Endothelial cell of umbilical vein (primary cell): ENCODE measurements at regions not wholly inside any gene's neighbourhood (a gene's known extent, or its start where the extent isn't known, plus 50 kb on each side); places are given as distances from the start of the nearest gene placed in this dataset.

Source experiments
- BruUV-seq: library from RNA; stranded (reverse); fragments of 400-500 nt; replicated peaks from 2 replicates; lab custom pipeline; 2021; lab: Mats Ljungman, UMichigan
- CTCF ChIA-PET: fragments of 300-600, 350-600 bp; sonication (Branson Sonifier 250); formaldehyde crosslinking; loops from one replicate; lab custom pipeline; 2021; ENCODE audit warnings: antibody characterized with exemption, inconsistent platforms; lab: Charles Lee
- POLR2A ChIA-PET: fragments of 300-600, 350-600 bp; sonication (Branson Sonifier 250); formaldehyde crosslinking; loops from one replicate; lab custom pipeline; 2021; ENCODE audit warnings: antibody characterized with exemption, inconsistent platforms; lab: Charles Lee
- DNase-seq: peaks from one replicate; pipeline ENCODE4 v3.0.0-alpha.2; 2011; ENCODE audit warnings: low read depth, low spot score
- FAIRE-seq: peaks from 2 replicates; lab custom pipeline; 2011; peaks lifted over from hg19 to GRCh38; lab: Jason Lieb, UNC
- H2AFZ ChIP-seq: 2 replicates; pipeline ENCODE4 v1.6.0; 2012; ENCODE audit warnings: low read depth, low read length, control low read depth, inconsistent platforms
- H3K27ac ChIP-seq: 2 replicates; pipeline ENCODE4 v1.5.1; 2011; ENCODE audit warnings: low read depth, mild to moderate bottlenecking, control low read depth, low read length, moderate library complexity; ENCODE audit not compliant: insufficient read depth
- H3K27me3 ChIP-seq, 2 experiments: 2 replicates each; pipeline versions ENCODE4 v1.6.0 to v1.6.1; 2011; ENCODE audit warnings: low read length in 2 of 2, mixed read lengths in 1 of 2; ENCODE audit not compliant: control insufficient read depth in 2 of 2, insufficient read depth in 2 of 2
- H3K36me3 ChIP-seq, 2 experiments: 2 replicates in 1 of 2; 3 replicates in 1 of 2; pipeline ENCODE4 v1.5.1; 2011; ENCODE audit warnings: low read length in 2 of 2, mild to moderate bottlenecking in 1 of 2, moderate library complexity in 1 of 2; ENCODE audit not compliant: control insufficient read depth in 2 of 2, insufficient read depth in 2 of 2; ENCODE audit errors: extremely low read depth in 1 of 2
- H3K4me1 ChIP-seq: 3 replicates; pipeline ENCODE4 v1.5.1; 2011; ENCODE audit warnings: mild to moderate bottlenecking, low read length; ENCODE audit not compliant: control insufficient read depth, insufficient read depth; ENCODE audit errors: extremely low read depth
- H3K4me2 ChIP-seq: 2 replicates; pipeline ENCODE4 v1.6.1; 2011; ENCODE audit warnings: low read length, control low read depth, mixed read lengths; ENCODE audit not compliant: insufficient read depth
- H3K4me3 ChIP-seq, 3 experiments: fragments of 200-600 bp in 1 of 3; sonication (generic), shearing (Covaris generic) in 1 of 3; replicated peaks in 1 of 3; 2 replicates each; pipeline ENCODE4 v1.5.1; 2011 to 2016; ENCODE audit warnings: control low read depth in 3 of 3, low read length in 3 of 3, mild to moderate bottlenecking in 2 of 3, inconsistent platforms in 1 of 3, low read depth in 1 of 3, moderate library complexity in 1 of 3; ENCODE audit not compliant: insufficient read depth in 1 of 3
- H3K79me2 ChIP-seq: 2 replicates; pipeline ENCODE4 v1.6.0; 2012; ENCODE audit warnings: low read length, inconsistent platforms; ENCODE audit not compliant: control insufficient read depth, insufficient read depth
- H3K9ac ChIP-seq: replicated peaks from 2 replicates; pipeline ENCODE3; 2011; ENCODE audit warnings: low read length, control low read depth; ENCODE audit not compliant: insufficient read depth; ENCODE audit errors: extremely low read depth
- H3K9me1 ChIP-seq: replicated peaks from 3 replicates; pipeline ENCODE4 v1.6.0; 2011; ENCODE audit warnings: mild to moderate bottlenecking, low read length; ENCODE audit not compliant: control insufficient read depth, insufficient read depth; ENCODE audit errors: extremely low read depth
- H3K9me3 ChIP-seq: replicated peaks from 2 replicates; pipeline ENCODE4 v1.5.1; 2012; ENCODE audit warnings: low read length, inconsistent platforms; ENCODE audit not compliant: control insufficient read depth, insufficient read depth
- H4K20me1 ChIP-seq: replicated peaks from 2 replicates; pipeline ENCODE3; 2011; ENCODE audit warnings: mild to moderate bottlenecking, low read length; ENCODE audit not compliant: control insufficient read depth, insufficient read depth; ENCODE audit errors: extremely low read depth
- CTCF ChIP-seq, 2 donors: IDR thresholded peaks; 1 replicate in 1 of 2; 2 replicates in 1 of 2; pipeline ENCODE4 v1.5.1; 2011; ENCODE audit warnings: low read length in 2 of 2, mild to moderate bottlenecking in 2 of 2, moderate library complexity in 2 of 2, control low read depth in 1 of 2, inconsistent platforms in 1 of 2, low read depth in 1 of 2; ENCODE audit not compliant: insufficient read depth in 1 of 2; ENCODE audit errors: extremely low read depth in 1 of 2
- EZH2 ChIP-seq: IDR thresholded peaks from 2 replicates; pipeline ENCODE4 v1.6.1; 2012; ENCODE audit warnings: borderline replicate concordance, low read depth, mild to moderate bottlenecking, moderate library complexity, low read length, inconsistent platforms; ENCODE audit not compliant: severe bottlenecking
- FOS ChIP-seq: IDR thresholded peaks from 2 replicates; pipeline ENCODE4 v1.6.1; 2011; ENCODE audit warnings: mild to moderate bottlenecking, low read length, moderate library complexity, borderline replicate concordance; ENCODE audit not compliant: insufficient read depth
- GATA2 ChIP-seq: IDR thresholded peaks from 2 replicates; pipeline ENCODE4 v1.7.0; 2011; ENCODE audit warnings: low read depth, mild to moderate bottlenecking, moderate library complexity, mixed read lengths, low read length; ENCODE audit not compliant: insufficient read length, insufficient read depth
- JUN ChIP-seq: IDR thresholded peaks from 2 replicates; pipeline ENCODE4 v1.6.1; 2011; ENCODE audit warnings: borderline replicate concordance, low read depth; ENCODE audit not compliant: insufficient read length, insufficient read depth
- MAX ChIP-seq: IDR thresholded peaks from 2 replicates; pipeline ENCODE4 v1.6.1; 2011; ENCODE audit not compliant: insufficient read depth, insufficient read length
- MYC ChIP-seq: IDR thresholded peaks from one replicate; pipeline ENCODE4 v1.6.1; 2011; ENCODE audit warnings: mild to moderate bottlenecking, low read depth, low read length
- POLR2A ChIP-seq: IDR thresholded peaks from 2 replicates; pipeline ENCODE4 v1.6.1; 2012; ENCODE audit warnings: low read depth, mild to moderate bottlenecking, control low read depth, low read length
- POLR2AphosphoS5 ChIP-seq: IDR thresholded peaks from 2 replicates; pipeline ENCODE4 v1.6.1; 2012; ENCODE audit warnings: low read depth, mild to moderate bottlenecking, control low read depth, low read length, moderate library complexity; ENCODE audit not compliant: insufficient read depth
- dilution Hi-C: fragments of 300-500 bp; cut with MboI; formaldehyde crosslinking; loops from one replicate; pipeline ENCODE4 v1.15.0; 2019; ENCODE audit warnings: low sequenced_read_pairs; ENCODE audit not compliant: extremely low pct_ligation_motif_present
- intact Hi-C: fragments of 100-400 bp; cut with micrococcal nuclease; formaldehyde crosslinking; loops from one replicate; pipeline ENCODE4 v1.10.0; 2022

- H3K27ac ChIP-seq: no peak overlapping the region
- no peaks in the 10 kb centered on the region for H3K79me2 ChIP-seq
- DNase-seq: no peak
- no peaks in the 10 kb centered on the region for H3K9me3 ChIP-seq
- H4K20me1 ChIP-seq: no peaks in the 10 kb centered on the region
- no peaks in the 10 kb centered on the region for H3K36me3 ChIP-seq
- dilution Hi-C loops: no loop called here
- no peaks in the 10 kb centered on the region for H3K27me3 ChIP-seq
- CTCF ChIA-PET: interaction anchor here (1.3 kb wide), 1 partner anchor 9 kb away, joined by 3 read pairs; no protein-coding TSS in a partner anchor
- H3K4me3 ChIP-seq: no peak overlapping the region
- no peak for FAIRE-seq
- no TSS peak for BruUV-seq
- no peak overlapping the region for H3K9ac ChIP-seq
- TF ChIP-seq JUN: no peak
- TF ChIP-seq POLR2AphosphoS5: no peak
- no peak for TF ChIP-seq FOS
- no peak for TF ChIP-seq GATA2
- POLR2A ChIA-PET: no interaction called here
- no peaks in the 10 kb centered on the region for H3K9me1 ChIP-seq
- H2AFZ ChIP-seq: no peak overlapping the region
- intact Hi-C loops: no loop called here
- no peak overlapping the region for H3K4me2 ChIP-seq
- H3K4me1 ChIP-seq: peaks cover 3% of the 10 kb centered on the region
These were observed 321.4 kb downstream of the ATP23 start for GRCh38 chr12:58262796-58263195.

- H3K9me1 ChIP-seq: no peaks in the 10 kb centered on the region
- ChIA-PET POLR2A (no interaction called here), CTCF (interaction anchor here (1.0 to 1.1 kb wide), 3 partner anchors 9 to 36 kb away, joined by 3 to 7 read pairs (median 3); no protein-coding TSS in a partner anchor)
- no peaks in the 10 kb centered on the region for H3K27me3 ChIP-seq
- no peaks in the 10 kb centered on the region for H3K36me3 ChIP-seq
- H3K79me2 ChIP-seq: no peaks in the 10 kb centered on the region
- no peak for DNase-seq
- no peak overlapping the region for H2AFZ ChIP-seq
- no peaks in the 10 kb centered on the region for H3K9me3 ChIP-seq
- peaks cover 13% of the 10 kb centered on the region for H3K4me1 ChIP-seq
- no TSS peak for BruUV-seq
- dilution Hi-C loops: no loop called here
- intact Hi-C loops: no loop called here
- no peaks in the 10 kb centered on the region for H4K20me1 ChIP-seq
- no peak for TF ChIP-seq MAX
- no peak for TF ChIP-seq MYC
- TF ChIP-seq FOS: no peak
- TF ChIP-seq EZH2: no peak
- no peak for TF ChIP-seq CTCF (IDR thresholded peaks at IDR 0.05; ENCODE audit: extremely low read depth in 1 of 2, insufficient read depth in 1 of 2, low read depth in 1 of 2, low read length in 2 of 2)
- no peak for TF ChIP-seq GATA2
- no peak for TF ChIP-seq POLR2A
- TF ChIP-seq POLR2AphosphoS5: no peak
- no peak for TF ChIP-seq JUN
- H3K27ac ChIP-seq: no peak overlapping the region
- no peak for FAIRE-seq
- no peak overlapping the region for H3K4me3 ChIP-seq
- H3K9ac ChIP-seq: no peak overlapping the region
- no peak overlapping the region for H3K4me2 ChIP-seq
These were observed 322.4 kb downstream of the ATP23 start for GRCh38 chr12:58263816-58264215.
